ENCODE measurements at regions not wholly inside any gene's neighbourhood (a gene's known extent, or its start where the extent isn't known, plus 50 kb on each side); places are given as distances from the start of the nearest gene placed in this dataset.

GRCh38 chr5:33316773-33317172, 124.0 kb upstream of the TARS1 start:
- DNase-seq (ENCODE audit: low read depth, low spot score), result no peak

- peak; percentile 43 for DNase-seq (ENCODE audit: low read depth, low spot score)
Observed at GRCh38 chr5:33317271-33317670, 123.5 kb upstream of the TARS1 start.

- no peak for DNase-seq (ENCODE audit: low read depth, low spot score)
Observed at GRCh38 chr5:33319151-33319550, 121.6 kb upstream of the TARS1 start.

- no peak for DNase-seq (ENCODE audit: low read depth, low spot score)
Observed at GRCh38 chr5:33319841-33320240, 120.9 kb upstream of the TARS1 start.

- peak; percentile 95 for DNase-seq (ENCODE audit: low read depth, low spot score)
Observed at GRCh38 chr5:33321026-33321425, 119.7 kb upstream of the TARS1 start.

- DNase-seq (ENCODE audit: low read depth, low spot score), result no peak
Observed at GRCh38 chr5:33322632-33323031, 118.1 kb upstream of the TARS1 start.

GRCh38 chr5:33324667-33325307, 116.0 kb upstream of the TARS1 start:
- no peak for DNase-seq (ENCODE audit: low read depth, low spot score)

- no peak for DNase-seq (ENCODE audit: low read depth, low spot score)
Observed at GRCh38 chr5:33328818-33329217, 111.9 kb upstream of the TARS1 start.

- no peak for DNase-seq (ENCODE audit: low read depth, low spot score)
Observed at GRCh38 chr5:33329891-33330290, 110.9 kb upstream of the TARS1 start.

- DNase-seq (ENCODE audit: low read depth, low spot score), result peak; percentile 10
Observed at GRCh38 chr5:33330426-33330825, 110.3 kb upstream of the TARS1 start.

- no peak for DNase-seq (ENCODE audit: low read depth, low spot score)
Observed at GRCh38 chr5:33330992-33331391, 109.8 kb upstream of the TARS1 start.

- DNase-seq (ENCODE audit: low read depth, low spot score), result no peak
Observed at GRCh38 chr5:33332804-33333203, 108.0 kb upstream of the TARS1 start.

GRCh38 chr5:33334829-33335228, 105.9 kb upstream of the TARS1 start:
- DNase-seq (ENCODE audit: low read depth, low spot score), result no peak

- no peak for DNase-seq (ENCODE audit: low read depth, low spot score)
Observed at GRCh38 chr5:33336891-33337636, 103.7 kb upstream of the TARS1 start.

GRCh38 chr5:33337637-33337992, 103.2 kb upstream of the TARS1 start:
- no peak for DNase-seq (ENCODE audit: low read depth, low spot score)

GRCh38 chr5:33338336-33339110, 102.2 kb upstream of the TARS1 start:
- DNase-seq (ENCODE audit: low read depth, low spot score), result no peak

GRCh38 chr5:33339413-33339812, 101.4 kb upstream of the TARS1 start:
- no peak for DNase-seq (ENCODE audit: low read depth, low spot score)

GRCh38 chr5:33340195-33340594, 100.6 kb upstream of the TARS1 start:
- DNase-seq (ENCODE audit: low read depth, low spot score), result no peak

GRCh38 chr5:33341351-33341750, 99.4 kb upstream of the TARS1 start:
- DNase-seq (ENCODE audit: low read depth, low spot score), result no peak

GRCh38 chr5:33343676-33344327, 97.0 kb upstream of the TARS1 start:
- DNase-seq (ENCODE audit: low read depth, low spot score), result no peak

- DNase-seq (ENCODE audit: low read depth, low spot score), result no peak
Observed at GRCh38 chr5:33346534-33346933, 94.2 kb upstream of the TARS1 start.

GRCh38 chr5:33361781-33362180, 79.0 kb upstream of the TARS1 start:
- DNase-seq (ENCODE audit: low read depth, low spot score), result no peak

Measured in pulmonary artery endothelial cell (primary cell).